HG03139 (cell line): ENCODE measurements at regions not wholly inside any gene's neighbourhood (a gene's known extent, or its start where the extent isn't known, plus 50 kb on each side); places are given as distances from the start of the nearest gene placed in this dataset.
"Not testable (repeated sequence)": the region's sequence is repeated elsewhere in the genome, so short reads cannot be mapped to it uniquely, and the experiment has no call there.

Source experiments
- ATAC-seq: cut with Tn5 transposase; IDR thresholded peaks from one replicate; pipeline ENCODE4 v1.9.1; 2021; ENCODE audit not compliant: unreplicated experiment

- no peak for ATAC-seq
Observed at GRCh38 chr21:35482933-35483662, 434.0 kb upstream of the RUNX1 start.

DNA sequence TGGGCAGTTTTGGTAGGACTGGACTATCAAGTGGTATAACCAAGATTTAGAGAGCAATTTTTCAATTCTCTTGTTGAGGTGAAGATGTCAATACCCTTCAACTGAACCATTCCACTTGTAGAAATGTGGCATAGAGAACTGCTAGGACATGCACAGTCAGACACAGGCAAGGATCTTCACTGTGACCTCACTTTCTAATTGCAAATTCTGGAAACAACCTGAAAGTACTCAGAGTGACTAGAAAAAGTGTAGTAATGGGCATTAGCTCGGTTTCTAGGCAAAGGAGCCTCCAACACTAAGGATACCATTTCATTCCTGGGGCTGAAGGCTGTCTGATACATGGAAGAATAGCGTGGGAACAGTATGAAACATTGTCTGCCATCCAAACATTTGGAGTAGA, 433.0 kb upstream of the RUNX1 start:
- no peak for ATAC-seq

GRCh38 chr21:35481005-35481404, 431.9 kb upstream of the RUNX1 start:
- ATAC-seq: no peak

- ATAC-seq: no peak
Observed at GRCh38 chr21:35479529-35479928, 430.4 kb upstream of the RUNX1 start.

- no peak for ATAC-seq
Observed at GRCh38 chr21:35479065-35479448, 430.0 kb upstream of the RUNX1 start.

GRCh38 chr21:35478161-35479064, 429.3 kb upstream of the RUNX1 start:
- ATAC-seq: no peak

DNA sequence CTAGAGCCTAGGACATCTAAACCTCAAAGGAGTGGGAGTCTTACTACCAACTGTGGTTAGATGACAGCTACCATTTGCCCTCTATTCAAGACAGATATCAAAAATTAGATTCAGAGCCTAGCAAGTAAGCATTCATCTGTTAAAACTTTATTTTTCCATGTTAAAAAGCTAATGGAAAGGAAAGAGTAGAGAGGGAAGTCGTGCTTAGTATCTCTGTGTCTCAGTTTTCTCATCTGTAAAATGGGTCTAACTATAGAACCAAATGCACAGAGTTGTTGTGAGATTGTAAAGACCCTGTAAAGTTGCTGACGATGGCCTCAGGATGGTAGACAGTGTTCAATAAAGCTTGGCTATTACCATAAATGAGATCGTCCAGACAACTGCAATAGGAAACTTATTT, 428.5 kb upstream of the RUNX1 start:
- no peak for ATAC-seq

GRCh38 chr21:35476621-35477395, 427.7 kb upstream of the RUNX1 start:
- ATAC-seq: no peak

- no peak for ATAC-seq
Observed at GRCh38 chr21:35475762-35476161, 426.7 kb upstream of the RUNX1 start.

GRCh38 chr21:35475009-35475408, 425.9 kb upstream of the RUNX1 start:
- no peak for ATAC-seq

GRCh38 chr21:35473496-35473895, 424.4 kb upstream of the RUNX1 start:
- ATAC-seq: no peak

- ATAC-seq: no peak
Observed at GRCh38 chr21:35470522-35470921, 421.4 kb upstream of the RUNX1 start.

DNA sequence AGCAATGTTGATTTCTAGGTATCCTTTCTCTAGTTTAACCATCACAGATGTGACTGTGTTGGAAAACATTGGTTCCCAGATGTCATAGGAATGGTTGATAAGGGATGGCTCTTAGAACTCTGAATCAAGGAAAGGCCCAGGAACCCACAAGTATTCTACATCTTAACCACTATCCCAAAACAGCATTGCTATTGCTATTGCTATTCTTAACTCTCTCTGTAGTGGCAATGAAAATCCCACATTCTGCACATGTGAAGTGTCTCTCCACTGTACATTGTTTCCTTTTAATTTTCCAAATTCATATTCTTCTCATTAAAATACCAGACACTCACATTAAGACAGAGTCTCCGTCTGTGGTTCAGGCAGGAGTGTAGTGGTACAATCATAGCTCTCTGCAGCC, 420.4 kb upstream of the RUNX1 start:
- no peak for ATAC-seq

DNA sequence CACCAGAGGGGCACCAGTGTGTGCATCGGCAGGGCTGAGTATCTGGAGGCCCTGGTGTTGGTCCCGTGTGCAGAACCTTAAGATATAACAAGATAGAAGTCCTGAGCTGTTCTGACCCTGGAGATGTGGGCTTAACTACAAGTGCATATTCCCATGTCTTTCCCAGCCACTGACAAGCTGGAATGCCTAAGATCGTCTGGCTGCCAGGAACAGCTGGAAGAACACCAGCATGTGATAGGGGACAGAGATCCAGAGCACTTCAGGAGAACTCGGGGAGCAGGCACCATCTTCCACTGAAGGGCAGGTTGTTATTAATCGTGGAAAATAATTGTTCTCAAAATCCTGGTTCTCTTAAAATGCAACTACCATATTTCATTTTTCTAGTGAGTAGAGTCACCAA, 419.9 kb upstream of the RUNX1 start:
- ATAC-seq: no peak

- no peak for ATAC-seq
Observed at GRCh38 chr21:35467566-35467965, 418.5 kb upstream of the RUNX1 start.

DNA sequence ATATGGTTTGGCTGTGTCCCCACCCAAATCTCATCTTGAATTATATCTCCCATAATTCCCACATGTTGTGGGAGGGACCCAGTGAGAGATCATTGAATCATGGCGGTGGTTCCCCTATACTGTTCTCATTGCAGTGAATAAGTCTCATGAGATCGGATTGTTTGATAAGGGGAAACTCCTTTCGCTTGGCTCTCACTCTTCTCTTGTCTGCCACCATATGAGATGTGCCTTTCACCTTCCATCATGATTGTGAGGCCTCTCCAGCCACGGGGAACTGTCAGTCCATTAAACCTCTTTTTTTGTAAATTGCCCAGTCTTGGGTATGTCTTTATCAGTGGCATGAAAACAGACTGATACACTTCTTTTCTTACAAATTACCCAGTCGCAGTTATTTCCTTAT, 417.6 kb upstream of the RUNX1 start:
- not testable (repeated sequence) for ATAC-seq

- ATAC-seq: no peak
Observed at GRCh38 chr21:35465741-35466140, 416.6 kb upstream of the RUNX1 start.

- no peak for ATAC-seq
Observed at GRCh38 chr21:35461700-35462099, 412.6 kb upstream of the RUNX1 start.

GRCh38 chr21:35460441-35460840, 411.3 kb upstream of the RUNX1 start:
- ATAC-seq: no peak

- no peak for ATAC-seq
Observed at GRCh38 chr21:35458405-35458804, 409.3 kb upstream of the RUNX1 start.

DNA sequence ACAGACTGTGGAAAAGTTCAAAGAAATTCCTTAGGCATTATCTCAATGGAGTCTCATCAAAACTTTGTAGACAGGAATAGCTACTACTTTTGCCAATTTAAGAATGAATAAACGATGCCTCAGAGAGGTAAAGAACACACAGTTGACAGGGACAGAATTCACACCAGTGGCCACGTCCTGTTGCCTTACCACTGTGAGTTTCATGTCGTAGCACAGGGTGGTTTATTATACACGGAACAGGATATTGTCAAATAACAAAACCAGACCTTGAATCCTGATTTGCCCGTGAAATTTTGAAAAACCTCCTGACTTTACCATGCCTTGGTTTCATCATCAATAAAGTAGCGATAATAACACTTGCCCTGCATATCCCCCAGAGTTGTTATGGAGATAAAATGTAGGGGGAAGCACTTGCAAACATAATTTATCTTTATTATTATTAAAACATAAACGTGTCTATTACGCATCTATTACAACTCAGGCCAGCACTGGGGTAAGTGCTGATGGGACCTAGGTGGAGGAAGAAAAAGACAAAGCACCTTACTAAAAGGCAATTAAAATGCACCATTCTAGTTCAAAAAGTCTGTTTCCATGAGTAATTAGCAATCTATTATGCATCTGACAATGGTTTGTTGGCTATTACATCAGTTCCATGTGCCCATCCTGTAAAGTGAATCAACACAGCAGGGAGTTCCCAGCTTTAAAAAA, 408.1 kb upstream of the RUNX1 start:
- ATAC-seq: no peak
